Fibroblast of villous mesenchyme (primary cell): ENCODE measurements at regions not wholly inside any gene's neighbourhood (a gene's known extent, or its start where the extent isn't known, plus 50 kb on each side); places are given as distances from the start of the nearest gene placed in this dataset.
A peak's percentile ranks its signal among the peaks of the same experiment; 100 is the strongest.

Source experiments
- DNase-seq: peaks from one replicate; pipeline ENCODE4 v3.0.0-alpha.2; 2010; ENCODE audit warnings: low read depth
- H3K4me3 ChIP-seq: 2 replicates; pipeline ENCODE4 v1.5.1; 2011; ENCODE audit warnings: low read depth, mild to moderate bottlenecking, low read length
- TF ChIP-seq, protein P1 (sequence below): IDR thresholded peaks from 2 replicates; pipeline ENCODE4 v1.5.1; 2012; ENCODE audit warnings: low read depth, mild to moderate bottlenecking, low read length; ENCODE audit not compliant: insufficient read depth

DNA sequence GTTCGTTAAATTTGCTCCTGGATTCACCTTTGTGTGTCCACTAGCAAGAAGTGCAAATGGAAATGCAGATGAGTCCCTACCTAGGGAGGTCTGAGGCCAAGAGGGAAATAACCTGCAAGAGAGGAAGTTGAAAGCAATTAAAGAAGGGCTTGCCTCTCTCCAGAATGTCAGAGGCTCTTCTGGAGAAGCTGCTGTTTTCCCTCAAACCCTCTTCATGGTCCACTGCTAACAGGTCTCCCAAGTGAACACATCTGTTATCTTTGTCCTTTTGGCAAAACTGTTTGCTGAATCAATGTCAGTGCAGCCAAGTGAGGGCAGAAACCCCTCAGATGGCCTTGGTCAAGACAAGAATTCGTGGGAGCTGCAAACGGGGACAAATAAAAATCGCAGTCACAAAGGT is 177.3 kb upstream of the PLXNA2 start:
- no peak overlapping the region for H3K4me3 ChIP-seq
- TF ChIP-seq, protein P1, sequence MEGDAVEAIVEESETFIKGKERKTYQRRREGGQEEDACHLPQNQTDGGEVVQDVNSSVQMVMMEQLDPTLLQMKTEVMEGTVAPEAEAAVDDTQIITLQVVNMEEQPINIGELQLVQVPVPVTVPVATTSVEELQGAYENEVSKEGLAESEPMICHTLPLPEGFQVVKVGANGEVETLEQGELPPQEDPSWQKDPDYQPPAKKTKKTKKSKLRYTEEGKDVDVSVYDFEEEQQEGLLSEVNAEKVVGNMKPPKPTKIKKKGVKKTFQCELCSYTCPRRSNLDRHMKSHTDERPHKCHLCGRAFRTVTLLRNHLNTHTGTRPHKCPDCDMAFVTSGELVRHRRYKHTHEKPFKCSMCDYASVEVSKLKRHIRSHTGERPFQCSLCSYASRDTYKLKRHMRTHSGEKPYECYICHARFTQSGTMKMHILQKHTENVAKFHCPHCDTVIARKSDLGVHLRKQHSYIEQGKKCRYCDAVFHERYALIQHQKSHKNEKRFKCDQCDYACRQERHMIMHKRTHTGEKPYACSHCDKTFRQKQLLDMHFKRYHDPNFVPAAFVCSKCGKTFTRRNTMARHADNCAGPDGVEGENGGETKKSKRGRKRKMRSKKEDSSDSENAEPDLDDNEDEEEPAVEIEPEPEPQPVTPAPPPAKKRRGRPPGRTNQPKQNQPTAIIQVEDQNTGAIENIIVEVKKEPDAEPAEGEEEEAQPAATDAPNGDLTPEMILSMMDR = no peak
- no peak for DNase-seq

DNA sequence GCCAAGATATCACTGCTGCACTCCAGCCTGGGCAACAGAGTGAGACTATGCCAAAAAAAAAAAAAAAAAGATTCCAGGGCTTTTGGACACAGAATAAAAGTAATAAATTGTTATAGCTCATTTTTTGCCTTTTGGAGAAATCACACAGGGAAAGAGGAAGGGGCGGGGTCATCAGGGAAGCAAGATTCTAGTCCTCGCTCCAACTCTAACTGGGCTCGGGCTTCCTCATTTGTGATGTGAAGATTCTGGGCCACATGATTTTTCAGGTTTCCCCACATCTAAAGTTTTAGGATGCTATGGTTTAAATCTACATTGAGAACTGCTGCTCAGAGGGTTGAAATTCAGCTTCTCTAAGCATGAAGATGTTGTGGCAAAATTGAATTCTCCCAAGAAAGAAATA is 179.3 kb upstream of the PLXNA2 start:
- TF ChIP-seq, protein P1 = no peak
- no peak for DNase-seq
- no peak overlapping the region for H3K4me3 ChIP-seq

DNA sequence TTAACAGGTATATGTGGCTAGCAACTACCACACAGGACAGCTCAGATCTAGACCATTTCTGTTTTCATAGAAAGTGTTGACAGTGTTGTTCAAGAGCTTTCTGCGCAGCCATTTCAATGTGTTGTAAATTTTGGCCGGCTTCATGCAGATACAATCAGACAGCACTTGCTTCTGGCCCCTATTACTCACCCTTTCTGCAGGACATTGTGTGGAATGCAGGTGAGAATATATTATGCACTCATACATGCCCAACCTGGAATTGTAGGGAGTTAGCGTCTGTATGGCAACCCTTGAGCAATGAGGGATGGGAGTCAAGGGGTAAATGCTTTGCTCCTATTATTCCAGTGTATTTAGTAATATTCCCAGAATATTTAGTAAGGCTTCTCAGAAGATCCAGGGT is 180.9 kb upstream of the PLXNA2 start:
- DNase-seq = no peak
- H3K4me3 ChIP-seq = no peak overlapping the region
- TF ChIP-seq, protein P1 = no peak

DNA sequence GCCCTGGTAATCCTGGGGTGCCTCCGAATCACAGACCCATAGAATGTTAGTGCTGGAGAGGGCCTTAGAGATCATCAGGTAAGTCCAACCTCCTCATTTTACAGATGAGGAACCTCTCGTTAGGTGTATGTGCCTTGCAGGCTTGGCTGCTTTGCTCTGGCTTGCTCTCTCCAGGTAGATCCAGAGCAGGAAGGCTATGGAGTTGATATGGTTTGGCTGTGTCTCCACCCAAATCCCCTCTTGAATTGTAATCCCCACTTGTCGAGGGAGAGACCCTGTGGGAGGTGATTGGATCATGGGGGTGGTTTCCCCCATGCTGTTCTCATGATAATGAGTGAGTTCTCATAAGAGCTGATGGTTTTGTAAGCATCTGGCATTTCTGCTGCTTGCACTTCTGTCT is 186.0 kb upstream of the PLXNA2 start:
- H3K4me3 ChIP-seq = no peak overlapping the region
- no peak for DNase-seq
- TF ChIP-seq, protein P1 = no peak

DNA sequence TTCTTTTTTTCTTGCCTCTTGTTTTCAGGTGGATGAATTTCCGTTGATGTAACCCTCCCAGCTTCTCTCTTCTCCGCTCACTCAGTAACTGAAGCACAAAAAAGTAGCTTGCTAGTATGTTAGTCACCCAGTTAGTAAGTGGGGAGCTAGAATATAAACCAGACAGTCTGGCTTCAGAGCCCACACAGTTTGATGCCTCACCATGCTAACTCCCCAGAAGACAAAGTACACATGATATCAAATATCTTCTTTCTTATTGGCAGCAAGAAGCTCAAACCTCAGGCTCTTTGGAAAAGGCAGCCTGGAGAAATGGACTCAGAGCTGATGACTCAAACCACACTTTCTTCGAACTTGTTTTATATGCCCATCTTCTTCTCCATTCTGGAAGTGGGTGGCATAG is 187.5 kb upstream of the PLXNA2 start:
- TF ChIP-seq, protein P1 = no peak
- no peak overlapping the region for H3K4me3 ChIP-seq

DNA sequence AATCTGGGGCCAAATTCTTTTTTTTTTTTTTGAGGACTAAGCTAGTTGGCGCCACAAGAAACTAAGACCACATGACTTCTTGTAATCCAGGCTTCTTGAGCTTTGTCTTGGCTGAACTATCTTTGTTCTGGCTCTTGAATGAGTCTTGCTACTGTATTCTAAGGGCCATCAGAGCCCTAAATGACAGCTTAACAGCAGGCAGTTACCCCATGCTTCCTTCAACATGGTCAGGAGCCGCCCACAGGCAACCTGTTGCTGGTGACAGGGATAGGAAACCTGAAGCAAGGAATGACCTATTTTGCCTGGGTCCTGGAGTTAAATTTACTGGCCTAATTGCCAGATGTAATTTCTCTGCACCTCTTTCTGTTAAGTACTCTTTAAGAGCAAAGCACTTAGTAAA is 188.2 kb upstream of the PLXNA2 start:
- no peak for DNase-seq
- no peak overlapping the region for H3K4me3 ChIP-seq
- TF ChIP-seq, protein P1 = no peak

More for the DNA sequence above, 187.5 kb upstream of the PLXNA2 start:
- DNase-seq = peak; percentile 3

DNA sequence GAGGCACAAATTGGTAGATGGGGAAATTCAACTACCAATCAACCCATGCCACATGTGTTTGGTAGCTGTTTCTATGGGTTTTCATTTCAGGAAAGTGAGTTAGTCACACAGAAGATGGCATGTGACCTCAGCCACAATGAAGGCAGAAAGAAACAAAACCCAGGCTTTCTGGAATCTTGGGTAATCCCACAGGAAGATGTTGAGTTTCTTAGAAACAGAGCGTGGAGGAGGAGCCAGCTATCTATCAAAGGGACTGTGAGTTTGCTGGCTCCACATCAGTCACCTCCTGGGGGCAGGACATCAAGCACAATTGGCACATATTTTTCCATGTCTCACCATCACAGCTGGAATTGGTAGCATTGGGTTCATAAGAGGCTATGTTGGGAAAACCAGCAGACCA is 188.9 kb upstream of the PLXNA2 start:
- DNase-seq = no peak
- TF ChIP-seq, protein P1 = no peak
- H3K4me3 ChIP-seq = no peak overlapping the region
